ENCODE measurements at regions not wholly inside any gene's neighbourhood (a gene's known extent, or its start where the extent isn't known, plus 50 kb on each side); places are given as distances from the start of the nearest gene placed in this dataset.

GRCh38 chr19:33957804-33958203 lies 161.1 kb downstream of the KCTD15 start:
- TF ChIP-seq PKNOX1 (IDR thresholded peaks at IDR 0.05) (no peak), TARDBP (IDR thresholded peaks at IDR 0.05) (no peak), SP1 (IDR thresholded peaks at IDR 0.05) (no peak), FOXM1 (IDR thresholded peaks at IDR 0.05; ENCODE audit: borderline replicate concordance) (no peak), HDGF (IDR thresholded peaks at IDR 0.05; ENCODE audit: borderline replicate concordance) (no peak), ARNT (IDR thresholded peaks at IDR 0.05) (no peak), ELF4 (IDR thresholded peaks at IDR 0.05) (no peak), BHLHE40 (IDR thresholded peaks at IDR 0.05; ENCODE audit: borderline replicate concordance) (no peak), FOXK2 (IDR thresholded peaks at IDR 0.05) (no peak), SUZ12 (IDR thresholded peaks at IDR 0.05) (no peak), L3MBTL2 (conservative IDR thresholded peaks at IDR 0.05) (no peak), NFRKB (IDR thresholded peaks at IDR 0.05) (no peak)

All from HEK293T (cell line).